ENCODE measurements at regions not wholly inside any gene's neighbourhood (a gene's known extent, or its start where the extent isn't known, plus 50 kb on each side); places are given as distances from the start of the nearest gene placed in this dataset.

GRCh38 chr18:61136711-61137251 is 196.4 kb upstream of the CDH20 start (continued):
- TF ChIP-seq NFRKB (IDR thresholded peaks at IDR 0.05; ENCODE audit: low read depth) (no peak), KLF6 (CRISPR knock-in tag; IDR thresholded peaks at IDR 0.05; ENCODE audit: borderline replicate concordance) (no peak), TAF1 (IDR thresholded peaks at IDR 0.05; ENCODE audit: control insufficient read depth, extremely low read depth, insufficient read depth, low read length, severe bottlenecking) (no peak), ZBTB8A (IDR thresholded peaks at IDR 0.05; ENCODE audit: partially characterized antibody) (no peak), CSDE1 (IDR thresholded peaks at IDR 0.05) (no peak)
- TF ChIP-seq, protein P1, sequence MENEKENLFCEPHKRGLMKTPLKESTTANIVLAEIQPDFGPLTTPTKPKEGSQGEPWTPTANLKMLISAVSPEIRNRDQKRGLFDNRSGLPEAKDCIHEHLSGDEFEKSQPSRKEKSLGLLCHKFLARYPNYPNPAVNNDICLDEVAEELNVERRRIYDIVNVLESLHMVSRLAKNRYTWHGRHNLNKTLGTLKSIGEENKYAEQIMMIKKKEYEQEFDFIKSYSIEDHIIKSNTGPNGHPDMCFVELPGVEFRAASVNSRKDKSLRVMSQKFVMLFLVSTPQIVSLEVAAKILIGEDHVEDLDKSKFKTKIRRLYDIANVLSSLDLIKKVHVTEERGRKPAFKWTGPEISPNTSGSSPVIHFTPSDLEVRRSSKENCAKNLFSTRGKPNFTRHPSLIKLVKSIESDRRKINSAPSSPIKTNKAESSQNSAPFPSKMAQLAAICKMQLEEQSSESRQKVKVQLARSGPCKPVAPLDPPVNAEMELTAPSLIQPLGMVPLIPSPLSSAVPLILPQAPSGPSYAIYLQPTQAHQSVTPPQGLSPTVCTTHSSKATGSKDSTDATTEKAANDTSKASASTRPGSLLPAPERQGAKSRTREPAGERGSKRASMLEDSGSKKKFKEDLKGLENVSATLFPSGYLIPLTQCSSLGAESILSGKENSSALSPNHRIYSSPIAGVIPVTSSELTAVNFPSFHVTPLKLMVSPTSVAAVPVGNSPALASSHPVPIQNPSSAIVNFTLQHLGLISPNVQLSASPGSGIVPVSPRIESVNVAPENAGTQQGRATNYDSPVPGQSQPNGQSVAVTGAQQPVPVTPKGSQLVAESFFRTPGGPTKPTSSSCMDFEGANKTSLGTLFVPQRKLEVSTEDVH (IDR thresholded peaks at IDR 0.05; ENCODE audit: low read depth, partially characterized antibody) = no peak

GRCh38 chr18:61141691-61142090 is 191.5 kb upstream of the CDH20 start:
- CTCF ChIA-PET (ENCODE audit: low intra/inter-chr PET ratio) = no interaction called here
- ATAC-seq (no peak), FAIRE-seq (no peak), DNase-seq (ENCODE audit: extremely low read depth in 1 of 4, low spot score in 3 of 4) (no peak)
- Histone ChIP-seq H3K36me3 (ENCODE audit: control insufficient read depth, insufficient read depth, low read length) (no peaks in the 10 kb centered on the region), H3K9me3 (replicated peaks; ENCODE audit: control insufficient read depth, insufficient read depth, low read depth, low read length) (no peaks in the 10 kb centered on the region), H4K20me1 (replicated peaks; ENCODE audit: control insufficient read depth, insufficient read depth, low read length) (no peaks in the 10 kb centered on the region), H3K4me3 (no peak overlapping the region), H3K4me2 (ENCODE audit: insufficient read depth, low read length) (no peak overlapping the region), H3K27ac (ENCODE audit: extremely low read depth, low read depth, low read length) (no peak overlapping the region), H3K9me1 (ENCODE audit: control insufficient read depth, insufficient read depth, low read length) (no peaks in the 10 kb centered on the region), H3K79me2 (ENCODE audit: control insufficient read depth, insufficient read depth, low read length) (no peaks in the 10 kb centered on the region), H2AFZ (ENCODE audit: low read depth, low read length) (no peak overlapping the region), H3K9ac (ENCODE audit: insufficient read depth in 1 of 2, low read depth in 2 of 2, low read length in 2 of 2) (no peak overlapping the region), H3K27me3 (ENCODE audit: control insufficient read depth in 2 of 2, insufficient read depth in 2 of 2, low read length in 2 of 2) (no peaks in the 10 kb centered on the region), H3K4me1 (replicated peaks in 1 of 2; ENCODE audit: control insufficient read depth in 2 of 2, insufficient read depth in 2 of 2, low read length in 2 of 2) (no peaks in the 10 kb centered on the region)
- intact Hi-C loops (cut with micrococcal nuclease) (no loop called here), in situ Hi-C loops (cut with MboI) (no loop called here)
- POLR2A ChIA-PET = no interaction called here
- BruUV-seq (replicated peaks) = no TSS peak
- WGBS (ENCODE audit: insufficient coverage, low coverage, missing lambda C conversion rate) = 0% methylated on average over 1 of the region's 1 CpG
- TF ChIP-seq KLF1 (tag; IDR thresholded peaks at IDR 0.05) = no peak
- no peak for TF ChIP-seq ZNF644 (tag; IDR thresholded peaks at IDR 0.05; ENCODE audit: low read depth)
- no peak for TF ChIP-seq ZKSCAN1 (IDR thresholded peaks at IDR 0.05; ENCODE audit: low read depth, low read length)
- TF ChIP-seq U2AF1 (optimal IDR thresholded peaks at IDR 0.05; ENCODE audit: low read depth, low read length) = no peak
- TF ChIP-seq YBX1 (IDR thresholded peaks at IDR 0.05) = no peak
- TF ChIP-seq U2AF2 (optimal IDR thresholded peaks at IDR 0.05; ENCODE audit: low read depth, low read length) = no peak
- no peak for TF ChIP-seq MED1 (CRISPR knock-in tag; IDR thresholded peaks at IDR 0.05; ENCODE audit: borderline replicate concordance)
- TF ChIP-seq NELFE (IDR thresholded peaks at IDR 0.05; ENCODE audit: insufficient read depth, insufficient read length) = no peak
- TF ChIP-seq, protein P2, sequence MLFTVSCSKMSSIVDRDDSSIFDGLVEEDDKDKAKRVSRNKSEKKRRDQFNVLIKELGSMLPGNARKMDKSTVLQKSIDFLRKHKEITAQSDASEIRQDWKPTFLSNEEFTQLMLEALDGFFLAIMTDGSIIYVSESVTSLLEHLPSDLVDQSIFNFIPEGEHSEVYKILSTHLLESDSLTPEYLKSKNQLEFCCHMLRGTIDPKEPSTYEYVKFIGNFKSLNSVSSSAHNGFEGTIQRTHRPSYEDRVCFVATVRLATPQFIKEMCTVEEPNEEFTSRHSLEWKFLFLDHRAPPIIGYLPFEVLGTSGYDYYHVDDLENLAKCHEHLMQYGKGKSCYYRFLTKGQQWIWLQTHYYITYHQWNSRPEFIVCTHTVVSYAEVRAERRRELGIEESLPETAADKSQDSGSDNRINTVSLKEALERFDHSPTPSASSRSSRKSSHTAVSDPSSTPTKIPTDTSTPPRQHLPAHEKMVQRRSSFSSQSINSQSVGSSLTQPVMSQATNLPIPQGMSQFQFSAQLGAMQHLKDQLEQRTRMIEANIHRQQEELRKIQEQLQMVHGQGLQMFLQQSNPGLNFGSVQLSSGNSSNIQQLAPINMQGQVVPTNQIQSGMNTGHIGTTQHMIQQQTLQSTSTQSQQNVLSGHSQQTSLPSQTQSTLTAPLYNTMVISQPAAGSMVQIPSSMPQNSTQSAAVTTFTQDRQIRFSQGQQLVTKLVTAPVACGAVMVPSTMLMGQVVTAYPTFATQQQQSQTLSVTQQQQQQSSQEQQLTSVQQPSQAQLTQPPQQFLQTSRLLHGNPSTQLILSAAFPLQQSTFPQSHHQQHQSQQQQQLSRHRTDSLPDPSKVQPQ (CRISPR knock-in tag; IDR thresholded peaks at IDR 0.05; ENCODE audit: borderline replicate concordance) = no peak
- TF ChIP-seq, protein P3, sequence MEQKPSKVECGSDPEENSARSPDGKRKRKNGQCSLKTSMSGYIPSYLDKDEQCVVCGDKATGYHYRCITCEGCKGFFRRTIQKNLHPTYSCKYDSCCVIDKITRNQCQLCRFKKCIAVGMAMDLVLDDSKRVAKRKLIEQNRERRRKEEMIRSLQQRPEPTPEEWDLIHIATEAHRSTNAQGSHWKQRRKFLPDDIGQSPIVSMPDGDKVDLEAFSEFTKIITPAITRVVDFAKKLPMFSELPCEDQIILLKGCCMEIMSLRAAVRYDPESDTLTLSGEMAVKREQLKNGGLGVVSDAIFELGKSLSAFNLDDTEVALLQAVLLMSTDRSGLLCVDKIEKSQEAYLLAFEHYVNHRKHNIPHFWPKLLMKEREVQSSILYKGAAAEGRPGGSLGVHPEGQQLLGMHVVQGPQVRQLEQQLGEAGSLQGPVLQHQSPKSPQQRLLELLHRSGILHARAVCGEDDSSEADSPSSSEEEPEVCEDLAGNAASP (IDR thresholded peaks at IDR 0.05) = no peak
